Aorta (tissue), 5 donors: ENCODE measurements at regions not wholly inside any gene's neighbourhood (a gene's known extent, or its start where the extent isn't known, plus 50 kb on each side); places are given as distances from the start of the nearest gene placed in this dataset.

Experiments used
- ATAC-seq: fragments of 200-7000 bp; cut with Tn5 transposase; one replicate; pipeline ENCODE4 v1.9.1; 2022; ENCODE audit warnings: moderate library complexity; ENCODE audit not compliant: low FRiP score
- DNase-seq, 2 donors: peaks; one replicate each; pipeline ENCODE4 v3.0.0-alpha.2; 2020
- H3K27ac ChIP-seq, 2 donors: one replicate each; pipeline ENCODE4 v1.5.1; 2013; ENCODE audit warnings: low read length in 2 of 2, mild to moderate bottlenecking in 2 of 2, moderate library complexity in 2 of 2, control low read depth in 1 of 2, inconsistent platforms in 1 of 2, low read depth in 1 of 2
- H3K27me3 ChIP-seq, 2 donors: one replicate each; pipeline ENCODE4 v1.6.1; 2013; ENCODE audit warnings: control low read depth in 1 of 2, low read length in 1 of 2, mild to moderate bottlenecking in 1 of 2, moderate library complexity in 1 of 2; ENCODE audit not compliant: insufficient read depth in 2 of 2, control insufficient read depth in 1 of 2
- H3K36me3 ChIP-seq, 2 donors: one replicate each; pipeline ENCODE4 v1.6.1; 2013; ENCODE audit warnings: control low read depth in 1 of 2, low read length in 1 of 2, mild to moderate bottlenecking in 1 of 2; ENCODE audit not compliant: insufficient read depth in 2 of 2, control insufficient read depth in 1 of 2
- H3K4me1 ChIP-seq, 2 donors: one replicate each; pipeline ENCODE4 v1.6.1; 2013; ENCODE audit warnings: low read length in 2 of 2, control low read depth in 1 of 2, mild to moderate bottlenecking in 1 of 2, moderate library complexity in 1 of 2; ENCODE audit not compliant: insufficient read depth in 2 of 2, control insufficient read depth in 1 of 2
- H3K4me3 ChIP-seq, 2 donors: one replicate each; pipeline ENCODE4 v1.5.1; 2013; ENCODE audit warnings: low read length in 2 of 2, control low read depth in 1 of 2, mild to moderate bottlenecking in 1 of 2
- H3K9me3 ChIP-seq: one replicate; pipeline ENCODE4 v1.6.1; 2013; ENCODE audit warnings: mild to moderate bottlenecking, low read length; ENCODE audit not compliant: control insufficient read depth
- WGBS, 2 donors: extraction: QIAGEN DNeasy Blood & Tissue Kit; methylation state at CpG; one replicate each; pipeline ENCODE4 v1.1.7; 2013; 5-methylcytosine and 5-hydroxymethylcytosine counted together
- intact Hi-C, 2 donors: fragments of 100-400 bp; cut with DNase I; formaldehyde crosslinking; loops; one replicate each; pipeline versions ENCODE4 v1.14.2 to v1.15.0; 2022
- donor health status: healthy with polysubstance abuse.
- donor health status: Bipolar disorder and iron deficiency.
- donor health status: DM: no; HTN: no; CAD: no.
- donor health status: DM: no; HTN: no; CAD: no.
- donor health status: DM: yes; HTN: yes; CAD: no.

DNA sequence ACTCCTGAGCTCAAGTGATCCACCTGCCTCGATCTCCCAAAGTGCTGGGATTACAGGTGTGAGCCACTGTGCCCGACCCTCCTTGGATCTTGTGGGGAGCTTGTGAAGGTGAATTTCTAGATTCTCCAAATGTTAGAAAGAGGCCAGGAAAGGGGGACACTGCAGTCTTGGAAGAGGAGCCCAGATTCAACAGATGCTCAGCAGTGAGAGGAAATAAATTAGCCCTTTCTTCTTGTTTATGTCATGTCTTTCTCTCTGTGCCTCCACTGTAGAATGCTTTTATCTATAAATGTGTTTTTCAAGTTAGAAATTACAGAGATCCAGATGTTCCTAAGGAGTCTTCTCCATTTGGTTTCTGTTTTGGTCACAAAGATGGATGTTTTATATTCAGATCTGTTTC lies 346.6 kb upstream of the KAZN start:
- H3K27ac ChIP-seq: no peak overlapping the region
- H3K4me1 ChIP-seq: no peaks in the 10 kb centered on the region
- WGBS, 2 donors: 95 to 96% methylated on average over 2 of the region's 2 CpGs
- H3K4me3 ChIP-seq: no peak overlapping the region
- H3K27me3 ChIP-seq: no peaks in the 10 kb centered on the region
- ATAC-seq: no peak
- intact Hi-C loops: no loop called here
- no peaks in the 10 kb centered on the region for H3K9me3 ChIP-seq
- DNase-seq: no peak
- no peaks in the 10 kb centered on the region for H3K36me3 ChIP-seq

DNA sequence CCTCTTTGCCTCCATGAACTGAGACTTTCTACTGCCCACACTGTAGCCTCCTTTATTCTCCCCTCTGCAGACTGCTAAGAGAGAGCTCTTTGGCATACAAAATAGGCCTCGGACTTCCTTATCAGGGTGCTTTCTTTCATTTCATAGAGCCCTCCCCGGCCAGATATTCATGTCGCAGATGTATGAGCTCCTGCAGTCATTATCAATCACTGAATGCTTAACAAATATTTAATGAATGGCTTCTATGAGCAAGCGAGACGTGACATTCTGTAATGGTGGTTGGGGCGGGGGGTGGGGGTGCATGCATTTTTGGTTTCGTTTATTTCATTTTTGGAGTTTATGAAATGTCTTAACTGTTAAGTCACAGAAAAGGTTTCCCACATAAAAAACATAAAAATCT lies 344.8 kb upstream of the KAZN start:
- H3K27me3 ChIP-seq: no peaks in the 10 kb centered on the region
- H3K4me3 ChIP-seq: no peak overlapping the region
- H3K27ac ChIP-seq: no peak overlapping the region
- H3K36me3 ChIP-seq: no peaks in the 10 kb centered on the region
- no peak for DNase-seq
- no peaks in the 10 kb centered on the region for H3K9me3 ChIP-seq
- H3K4me1 ChIP-seq: no peaks in the 10 kb centered on the region
- WGBS, 2 donors: 50 to 61% methylated on average over 7 of the region's 7 CpGs
- ATAC-seq: no peak
- intact Hi-C loops: no loop called here

DNA sequence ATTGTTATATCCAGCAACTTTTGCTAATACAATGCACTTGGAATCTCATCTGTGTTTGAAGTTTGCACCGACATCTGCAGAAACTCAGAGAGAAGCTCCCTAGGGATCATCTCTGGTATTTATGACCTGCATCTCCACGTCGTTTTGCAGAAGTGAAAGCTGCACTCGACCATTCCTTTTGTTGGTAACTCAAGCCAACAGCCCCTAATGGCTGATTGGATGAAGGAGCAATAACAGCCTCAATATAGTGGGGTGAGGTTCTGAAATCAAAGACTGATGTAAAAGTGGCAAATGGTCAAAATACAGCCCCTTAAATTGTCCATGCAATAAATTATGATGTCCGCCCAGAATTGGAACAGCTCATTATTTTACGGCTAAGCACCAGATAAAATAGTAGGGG lies 344.2 kb upstream of the KAZN start:
- intact Hi-C loops: no loop called here
- ATAC-seq: no peak
- H3K4me1 ChIP-seq: no peaks in the 10 kb centered on the region
- no peaks in the 10 kb centered on the region for H3K36me3 ChIP-seq
- 28 to 29% methylated on average over 6 of the region's 6 CpGs for WGBS, 2 donors
- no peaks in the 10 kb centered on the region for H3K9me3 ChIP-seq
- no peaks in the 10 kb centered on the region for H3K27me3 ChIP-seq
- no peak overlapping the region for H3K27ac ChIP-seq
- H3K4me3 ChIP-seq: no peak overlapping the region
- no peak for DNase-seq

DNA sequence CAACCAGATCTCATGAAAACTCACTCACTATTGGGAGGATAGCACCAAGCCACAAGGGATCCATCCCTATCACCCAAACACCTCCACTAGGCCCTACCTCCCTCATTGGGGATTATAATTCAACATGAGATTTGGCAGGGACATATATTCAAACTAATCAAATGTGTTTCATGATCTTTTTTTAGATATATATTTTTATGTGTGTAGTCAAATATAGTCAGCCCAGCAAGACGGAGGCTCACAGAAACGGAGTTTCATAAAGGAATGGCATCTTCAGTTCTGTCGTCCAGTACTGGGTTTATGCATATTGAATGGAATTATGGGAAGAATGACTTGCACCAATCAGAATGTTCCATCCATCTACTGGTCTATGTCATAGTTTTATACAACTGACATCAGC lies 343.3 kb upstream of the KAZN start:
- 82 to 85% methylated on average over 3 of the region's 3 CpGs for WGBS, 2 donors
- Histone ChIP-seq H3K4me3 (no peak overlapping the region), H3K36me3 (no peaks in the 10 kb centered on the region), H3K4me1 (no peaks in the 10 kb centered on the region), H3K27me3 (no peaks in the 10 kb centered on the region), H3K27ac (no peak overlapping the region), H3K9me3 (no peaks in the 10 kb centered on the region)
- intact Hi-C loops: no loop called here
- DNase-seq: no peak
- ATAC-seq: no peak

DNA sequence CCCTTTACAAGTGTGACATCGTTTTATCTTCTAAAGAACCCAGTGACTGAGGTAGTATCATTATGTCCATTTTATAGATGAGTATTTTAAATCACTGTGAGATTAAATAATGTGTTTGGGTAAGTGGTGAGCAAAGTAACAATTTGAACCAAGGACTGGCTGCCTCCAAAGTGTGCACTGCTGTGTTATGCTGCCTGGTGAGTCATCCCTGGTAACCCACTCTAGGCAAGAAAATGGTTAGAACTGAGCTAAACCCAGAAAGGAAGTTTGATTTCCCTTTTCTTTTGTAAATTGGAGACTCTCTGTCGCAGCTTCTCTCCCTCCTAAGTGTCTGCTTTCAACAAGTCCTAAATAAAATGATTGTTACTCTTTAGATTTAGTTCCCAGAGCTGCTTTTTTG lies 342.8 kb upstream of the KAZN start:
- intact Hi-C loops: no loop called here
- ATAC-seq: no peak
- no peak for DNase-seq
- Histone ChIP-seq H3K4me3 (no peak overlapping the region), H3K4me1 (no peaks in the 10 kb centered on the region), H3K27ac (no peak overlapping the region), H3K36me3 (no peaks in the 10 kb centered on the region), H3K9me3 (peaks cover 3% of the 10 kb centered on the region), H3K27me3 (peaks cover 0 to 2% of the 10 kb centered on the region in 2 donors)
- 68 to 84% methylated on average over 2 of the region's 2 CpGs for WGBS, 2 donors

DNA sequence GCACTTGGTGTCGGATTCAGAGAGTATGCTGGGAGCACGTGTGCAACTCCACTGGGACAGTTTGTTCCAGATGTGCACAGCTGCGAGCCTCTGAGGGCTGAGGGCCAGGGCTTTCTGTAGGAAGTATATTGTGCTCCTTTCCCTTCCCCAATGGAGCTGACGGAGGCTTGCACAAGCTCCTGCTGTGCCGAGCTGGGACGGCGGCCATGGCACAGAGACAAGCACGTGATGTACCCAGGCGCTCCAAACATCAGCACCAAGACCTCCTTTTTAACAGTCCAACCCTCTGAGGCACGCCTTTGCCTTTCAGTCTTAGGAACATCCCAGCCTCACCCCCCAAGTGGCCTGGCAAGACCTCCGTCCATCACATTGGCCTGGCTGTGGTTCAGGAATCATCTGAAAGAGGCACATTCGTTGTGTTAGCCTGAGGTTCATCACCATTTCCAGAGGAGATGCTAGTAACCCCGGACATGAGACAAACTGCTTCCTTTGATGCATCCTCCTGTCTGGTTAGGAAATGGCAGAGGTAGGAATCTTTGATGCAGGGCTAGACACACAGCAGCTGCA lies 339.2 kb upstream of the KAZN start:
- Histone ChIP-seq H3K36me3 (no peaks in the 10 kb centered on the region), H3K9me3 (peaks cover 3% of the 10 kb centered on the region), H3K4me1 (no peaks in the 10 kb centered on the region), H3K27me3 (peaks cover 0 to 2% of the 10 kb centered on the region in 2 donors), H3K27ac (no peak overlapping the region), H3K4me3 (no peak overlapping the region)
- intact Hi-C loops: no loop called here
- 54 to 58% methylated on average over 13 of the region's 13 CpGs for WGBS, 2 donors
- peak; percentile 90 for ATAC-seq
- DNase-seq: peak; percentile 71 to 86

DNA sequence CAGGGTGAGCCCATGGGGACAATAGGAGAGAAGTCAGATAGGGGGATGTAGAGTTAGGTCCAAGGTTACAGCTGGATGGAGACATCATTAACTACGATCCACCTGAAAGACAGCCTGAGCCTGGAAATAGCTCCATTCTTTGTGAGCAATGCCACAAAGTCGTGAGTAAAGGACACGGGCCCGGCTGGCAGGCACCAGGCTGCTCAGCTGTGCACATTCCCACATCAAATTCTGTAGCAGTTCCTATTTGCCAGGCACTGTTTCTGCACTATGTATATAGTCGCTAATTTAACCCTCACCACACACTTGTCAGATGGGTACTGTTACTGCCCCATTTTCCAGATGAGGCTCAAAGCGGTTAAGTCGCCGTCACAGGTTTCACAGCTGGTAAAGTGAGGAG lies 338.0 kb upstream of the KAZN start:
- Histone ChIP-seq H3K36me3 (no peaks in the 10 kb centered on the region), H3K27me3 (peaks cover 0 to 2% of the 10 kb centered on the region in 2 donors), H3K9me3 (peaks cover 3% of the 10 kb centered on the region), H3K4me1 (no peaks in the 10 kb centered on the region), H3K27ac (no peak overlapping the region), H3K4me3 (no peak overlapping the region)
- WGBS, 2 donors: 93% methylated on average over 8 of the region's 8 CpGs
- intact Hi-C loops: no loop called here
- ATAC-seq (no peak), DNase-seq (no peak)

DNA sequence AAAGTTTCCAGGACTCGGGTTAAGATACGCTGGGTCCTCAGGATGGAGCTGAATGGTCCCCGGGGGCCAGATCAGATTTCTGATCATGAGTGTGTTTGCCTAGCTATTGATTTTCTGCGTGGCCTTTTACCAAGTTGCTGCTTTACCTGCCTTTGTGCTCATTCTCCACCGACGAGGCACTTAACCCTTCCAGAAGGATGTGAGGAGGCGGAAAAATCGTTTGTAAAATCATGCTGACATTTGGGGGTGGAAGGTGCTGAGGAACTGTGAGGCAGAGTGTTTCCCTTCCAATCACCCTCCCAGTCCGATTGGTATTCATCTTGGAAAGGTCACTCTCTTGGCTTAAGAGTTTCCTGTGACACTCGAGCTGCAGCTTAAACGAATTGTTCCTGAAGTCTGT lies 337.1 kb upstream of the KAZN start:
- Histone ChIP-seq H3K9me3 (peaks cover 3% of the 10 kb centered on the region), H3K27me3 (peaks cover 0 to 2% of the 10 kb centered on the region in 2 donors), H3K4me3 (no peak overlapping the region), H3K4me1 (no peaks in the 10 kb centered on the region), H3K36me3 (no peaks in the 10 kb centered on the region), H3K27ac (no peak overlapping the region)
- DNase-seq: no peak
- intact Hi-C loops: no loop called here
- 45 to 53% methylated on average over 11 of the region's 11 CpGs for WGBS, 2 donors
- no peak for ATAC-seq

DNA sequence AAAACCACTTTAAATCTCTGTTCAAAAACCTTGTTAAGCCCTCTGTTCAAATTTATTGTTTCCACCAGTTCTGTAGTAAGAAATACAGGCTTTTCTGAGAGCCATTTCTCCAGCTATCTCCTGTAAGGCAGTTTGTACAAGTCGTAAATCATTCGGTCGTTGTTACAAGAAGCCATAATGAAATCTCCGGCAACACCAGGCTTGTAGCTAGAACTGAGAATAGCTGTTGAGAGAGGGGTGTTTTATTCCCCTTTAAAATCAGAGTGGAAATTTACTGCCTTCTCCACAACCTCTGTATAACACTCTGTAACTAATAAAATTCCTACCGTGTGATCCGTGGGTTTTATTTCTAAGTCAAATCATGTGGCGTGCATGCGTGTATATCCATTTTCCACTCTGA lies 335.8 kb upstream of the KAZN start:
- intact Hi-C loops: no loop called here
- ATAC-seq (no peak), DNase-seq (no peak)
- Histone ChIP-seq H3K9me3 (peaks cover 3% of the 10 kb centered on the region), H3K27me3 (peaks cover 0 to 2% of the 10 kb centered on the region in 2 donors), H3K4me1 (no peaks in the 10 kb centered on the region), H3K27ac (no peak overlapping the region), H3K36me3 (no peaks in the 10 kb centered on the region), H3K4me3 (no peak overlapping the region)
- 35 to 45% methylated on average over 8 of the region's 8 CpGs for WGBS, 2 donors
